ENCODE measurements at regions not wholly inside any gene's neighbourhood (a gene's known extent, or its start where the extent isn't known, plus 50 kb on each side); places are given as distances from the start of the nearest gene placed in this dataset.

DNA sequence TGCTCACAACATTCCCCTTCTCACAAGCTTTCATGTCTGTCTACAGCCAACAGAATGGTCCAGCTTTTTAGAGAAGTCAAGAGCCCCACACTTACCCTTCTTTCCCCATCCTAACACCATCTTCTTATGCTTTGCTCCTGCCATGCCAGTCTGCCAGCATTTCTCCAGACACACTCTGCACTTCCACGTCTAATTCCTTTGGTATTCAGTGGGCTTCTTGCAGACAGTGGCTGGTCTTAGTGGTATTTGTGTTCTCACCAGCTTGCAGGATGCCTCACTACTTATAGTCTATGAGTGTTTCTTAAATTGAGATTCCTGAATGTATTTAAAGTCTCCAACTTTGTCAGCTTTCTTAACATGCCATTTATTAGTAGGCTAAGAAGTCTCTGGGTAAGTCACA is 154.4 kb downstream of the BBOX1 start:
- ATAC-seq (no peak), FAIRE-seq (no peak), DNase-seq (ENCODE audit: extremely low read depth in 1 of 4, low spot score in 3 of 4) (no peak)
- Histone ChIP-seq H3K79me2 (ENCODE audit: control insufficient read depth, insufficient read depth, low read length) (no peaks in the 10 kb centered on the region), H2AFZ (ENCODE audit: low read depth, low read length) (no peak overlapping the region), H3K4me1 (replicated peaks in 1 of 2; ENCODE audit: control insufficient read depth in 2 of 2, insufficient read depth in 2 of 2, low read length in 2 of 2) (peaks cover 0 to 10% of the 10 kb centered on the region in 2 experiments; a peak in 2 of 5 replicates), H3K4me3 (no peak overlapping the region), H3K9ac (ENCODE audit: insufficient read depth in 1 of 2, low read depth in 2 of 2, low read length in 2 of 2) (no peak overlapping the region), H3K27ac (ENCODE audit: extremely low read depth, low read depth, low read length) (no peak overlapping the region), H3K9me1 (ENCODE audit: control insufficient read depth, insufficient read depth, low read length) (no peaks in the 10 kb centered on the region), H4K20me1 (replicated peaks; ENCODE audit: control insufficient read depth, insufficient read depth, low read length) (no peaks in the 10 kb centered on the region), H3K36me3 (ENCODE audit: control insufficient read depth, insufficient read depth, low read length) (no peaks in the 10 kb centered on the region), H3K27me3 (ENCODE audit: control insufficient read depth in 2 of 2, insufficient read depth in 2 of 2, low read length in 2 of 2) (no peaks in the 10 kb centered on the region), H3K4me2 (ENCODE audit: insufficient read depth, low read length) (no peak overlapping the region), H3K9me3 (replicated peaks; ENCODE audit: control insufficient read depth, insufficient read depth, low read depth, low read length) (no peaks in the 10 kb centered on the region)
- CTCF ChIA-PET (ENCODE audit: low intra/inter-chr PET ratio) = no interaction called here
- no TSS peak for BruUV-seq (replicated peaks)
- in situ Hi-C loops (cut with MboI) (no loop called here), intact Hi-C loops (cut with micrococcal nuclease) (no loop called here)
- POLR2A ChIA-PET = no interaction called here
- TF ChIP-seq KDM5B (IDR thresholded peaks at IDR 0.05; ENCODE audit: insufficient replicate concordance, low read depth, low read length) (no peak), NONO (IDR thresholded peaks at IDR 0.05; ENCODE audit: low read depth in 2 of 2, low read length in 1 of 2) (no peak), DMBX1 (CRISPR knock-in tag; IDR thresholded peaks at IDR 0.05; ENCODE audit: borderline replicate concordance) (no peak), MXI1 (IDR thresholded peaks at IDR 0.05; ENCODE audit: low read depth, low read length) (no peak), TRIM28 (IDR thresholded peaks at IDR 0.05) (no peak), ZKSCAN3 (CRISPR knock-in tag; IDR thresholded peaks at IDR 0.05) (no peak), CBX8 (IDR thresholded peaks at IDR 0.05; ENCODE audit: borderline replicate concordance, extremely low read depth, low read depth, low read length, poor library complexity, severe bottlenecking) (no peak), TRIM24 (IDR thresholded peaks at IDR 0.05) (no peak), ESRRB (CRISPR knock-in tag; IDR thresholded peaks at IDR 0.05; ENCODE audit: borderline replicate concordance) (no peak), ZBTB1 (CRISPR knock-in tag; IDR thresholded peaks at IDR 0.05; ENCODE audit: borderline replicate concordance, low read depth) (no peak)
- TF ChIP-seq, protein P1, sequence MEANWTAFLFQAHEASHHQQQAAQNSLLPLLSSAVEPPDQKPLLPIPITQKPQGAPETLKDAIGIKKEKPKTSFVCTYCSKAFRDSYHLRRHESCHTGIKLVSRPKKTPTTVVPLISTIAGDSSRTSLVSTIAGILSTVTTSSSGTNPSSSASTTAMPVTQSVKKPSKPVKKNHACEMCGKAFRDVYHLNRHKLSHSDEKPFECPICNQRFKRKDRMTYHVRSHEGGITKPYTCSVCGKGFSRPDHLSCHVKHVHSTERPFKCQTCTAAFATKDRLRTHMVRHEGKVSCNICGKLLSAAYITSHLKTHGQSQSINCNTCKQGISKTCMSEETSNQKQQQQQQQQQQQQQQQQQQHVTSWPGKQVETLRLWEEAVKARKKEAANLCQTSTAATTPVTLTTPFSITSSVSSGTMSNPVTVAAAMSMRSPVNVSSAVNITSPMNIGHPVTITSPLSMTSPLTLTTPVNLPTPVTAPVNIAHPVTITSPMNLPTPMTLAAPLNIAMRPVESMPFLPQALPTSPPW (CRISPR knock-in tag; IDR thresholded peaks at IDR 0.05) = no peak
- TF ChIP-seq, protein P2, sequence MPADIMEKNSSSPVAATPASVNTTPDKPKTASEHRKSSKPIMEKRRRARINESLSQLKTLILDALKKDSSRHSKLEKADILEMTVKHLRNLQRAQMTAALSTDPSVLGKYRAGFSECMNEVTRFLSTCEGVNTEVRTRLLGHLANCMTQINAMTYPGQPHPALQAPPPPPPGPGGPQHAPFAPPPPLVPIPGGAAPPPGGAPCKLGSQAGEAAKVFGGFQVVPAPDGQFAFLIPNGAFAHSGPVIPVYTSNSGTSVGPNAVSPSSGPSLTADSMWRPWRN (IDR thresholded peaks at IDR 0.05; ENCODE audit: low read depth) = no peak
- WGBS (ENCODE audit: insufficient coverage, low coverage, missing lambda C conversion rate) = 0% methylated on average over 1 of the region's 1 CpG

All from K562 (cell line).